ENCODE measurements at regions not wholly inside any gene's neighbourhood (a gene's known extent, or its start where the extent isn't known, plus 50 kb on each side); places are given as distances from the start of the nearest gene placed in this dataset.

DNA sequence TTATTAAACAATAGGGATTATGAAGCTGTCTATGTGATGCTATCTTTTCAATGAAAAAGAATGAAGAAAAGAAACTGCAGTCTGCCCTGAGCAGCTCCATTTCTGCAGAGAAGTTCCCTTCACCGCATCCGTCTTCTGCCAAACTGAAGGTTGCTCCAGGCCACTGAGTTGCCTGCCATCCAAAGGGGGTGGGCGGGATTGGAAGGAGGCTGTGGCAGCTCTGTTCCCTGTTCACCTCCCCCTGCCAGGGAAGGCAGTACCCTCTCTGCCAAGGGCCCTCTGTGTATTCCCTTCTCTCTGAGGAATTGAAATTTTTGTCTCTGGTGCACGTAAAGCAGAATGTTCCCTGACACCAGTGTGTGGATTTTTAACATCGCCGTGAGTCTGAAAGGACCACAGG lies 243.1 kb upstream of the GHITM start:
- H3K4me1 ChIP-seq, result no peaks in the 10 kb centered on the region
- 78 to 96% methylated on average over 5 of the region's 6 CpGs for WGBS, 2 donors (ENCODE audit: low coverage in 1 of 2)

DNA sequence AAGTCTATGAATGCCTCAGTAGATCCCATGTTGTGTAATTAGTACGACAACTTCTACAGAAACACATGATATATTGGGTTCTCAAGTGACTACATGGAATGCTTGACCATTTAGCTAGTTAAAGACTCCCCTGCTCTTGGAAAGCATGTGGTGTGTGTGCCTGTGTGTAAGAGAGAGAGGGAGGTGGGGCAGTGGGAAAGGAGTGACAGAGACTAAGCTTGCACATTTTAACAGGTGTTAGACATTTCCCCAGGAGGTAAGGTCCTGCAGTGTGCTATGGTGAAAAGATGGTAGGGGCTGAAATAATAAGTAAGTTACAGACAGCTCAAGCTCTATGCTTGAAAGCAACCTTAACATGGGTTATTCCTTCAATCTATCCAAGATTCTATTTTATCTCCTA lies 241.7 kb upstream of the GHITM start:
- H3K27me3 ChIP-seq, result no peaks in the 10 kb centered on the region
- no peak for ATAC-seq
- H3K36me3 ChIP-seq, result no peaks in the 10 kb centered on the region
- H3K27ac ChIP-seq, result no peak overlapping the region
- no peaks in the 10 kb centered on the region for H3K4me1 ChIP-seq
- H3K9me3 ChIP-seq, result peaks cover 0 to 4% (median 0%) of the 10 kb centered on the region in 3 donors
- H3K4me3 ChIP-seq, result no peak overlapping the region
- 63 to 79% methylated on average over 1 of the region's 1 CpG for WGBS, 2 donors (ENCODE audit: low coverage in 1 of 2)
- TF ChIP-seq EP300 (IDR thresholded peaks at IDR 0.05), result no peak
- no peak for TF ChIP-seq POLR2AphosphoS5 (IDR thresholded peaks at IDR 0.05)
- TF ChIP-seq, protein P1, sequence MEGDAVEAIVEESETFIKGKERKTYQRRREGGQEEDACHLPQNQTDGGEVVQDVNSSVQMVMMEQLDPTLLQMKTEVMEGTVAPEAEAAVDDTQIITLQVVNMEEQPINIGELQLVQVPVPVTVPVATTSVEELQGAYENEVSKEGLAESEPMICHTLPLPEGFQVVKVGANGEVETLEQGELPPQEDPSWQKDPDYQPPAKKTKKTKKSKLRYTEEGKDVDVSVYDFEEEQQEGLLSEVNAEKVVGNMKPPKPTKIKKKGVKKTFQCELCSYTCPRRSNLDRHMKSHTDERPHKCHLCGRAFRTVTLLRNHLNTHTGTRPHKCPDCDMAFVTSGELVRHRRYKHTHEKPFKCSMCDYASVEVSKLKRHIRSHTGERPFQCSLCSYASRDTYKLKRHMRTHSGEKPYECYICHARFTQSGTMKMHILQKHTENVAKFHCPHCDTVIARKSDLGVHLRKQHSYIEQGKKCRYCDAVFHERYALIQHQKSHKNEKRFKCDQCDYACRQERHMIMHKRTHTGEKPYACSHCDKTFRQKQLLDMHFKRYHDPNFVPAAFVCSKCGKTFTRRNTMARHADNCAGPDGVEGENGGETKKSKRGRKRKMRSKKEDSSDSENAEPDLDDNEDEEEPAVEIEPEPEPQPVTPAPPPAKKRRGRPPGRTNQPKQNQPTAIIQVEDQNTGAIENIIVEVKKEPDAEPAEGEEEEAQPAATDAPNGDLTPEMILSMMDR (IDR thresholded peaks at IDR 0.05), result no peak
- TF ChIP-seq POLR2A (IDR thresholded peaks at IDR 0.05), result no peak

More for the DNA sequence above, 243.1 kb upstream of the GHITM start:
- Histone ChIP-seq H3K36me3 (no peaks in the 10 kb centered on the region), H3K9me3 (no peaks in the 10 kb centered on the region), H3K4me3 (no peak overlapping the region), H3K27ac (no peak overlapping the region), H3K27me3 (no peaks in the 10 kb centered on the region)
- ATAC-seq, result no peak
- no peak for TF ChIP-seq POLR2AphosphoS5 (IDR thresholded peaks at IDR 0.05)

DNA sequence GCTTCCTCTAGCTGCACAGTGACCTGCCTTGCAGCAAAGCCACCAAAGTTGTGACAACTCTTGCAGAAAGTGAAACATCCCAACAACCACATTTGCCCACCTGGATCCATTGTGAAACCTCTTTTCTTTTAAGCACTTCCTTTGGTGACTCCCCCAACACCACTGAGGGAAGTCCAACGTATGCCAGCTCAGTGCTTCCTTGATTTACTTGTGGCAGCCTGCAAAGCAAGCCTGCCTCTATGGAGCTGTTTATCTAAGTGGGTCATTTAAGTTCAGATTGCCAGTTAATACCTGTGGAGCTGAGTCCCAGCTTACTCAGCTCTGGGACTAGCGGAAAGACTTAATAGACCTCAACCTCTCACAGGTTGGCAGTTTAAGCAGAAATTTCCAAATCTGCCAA lies 230.8 kb upstream of the GHITM start:
- H3K9me3 ChIP-seq, result no peaks in the 10 kb centered on the region
- no peaks in the 10 kb centered on the region for H3K4me1 ChIP-seq
- H3K27ac ChIP-seq, result no peak overlapping the region
- H3K36me3 ChIP-seq, result no peaks in the 10 kb centered on the region
- no peaks in the 10 kb centered on the region for H3K27me3 ChIP-seq
- WGBS, 2 donors (ENCODE audit: low coverage in 1 of 2), result 50 to 60% methylated on average over 1 of the region's 2 CpGs
- no peak overlapping the region for H3K4me3 ChIP-seq
- TF ChIP-seq, protein P1 (IDR thresholded peaks at IDR 0.05), result no peak
- TF ChIP-seq EP300 (IDR thresholded peaks at IDR 0.05) (no peak), POLR2AphosphoS5 (IDR thresholded peaks at IDR 0.05) (no peak), POLR2A (IDR thresholded peaks at IDR 0.05) (no peak)
- no peak for ATAC-seq

DNA sequence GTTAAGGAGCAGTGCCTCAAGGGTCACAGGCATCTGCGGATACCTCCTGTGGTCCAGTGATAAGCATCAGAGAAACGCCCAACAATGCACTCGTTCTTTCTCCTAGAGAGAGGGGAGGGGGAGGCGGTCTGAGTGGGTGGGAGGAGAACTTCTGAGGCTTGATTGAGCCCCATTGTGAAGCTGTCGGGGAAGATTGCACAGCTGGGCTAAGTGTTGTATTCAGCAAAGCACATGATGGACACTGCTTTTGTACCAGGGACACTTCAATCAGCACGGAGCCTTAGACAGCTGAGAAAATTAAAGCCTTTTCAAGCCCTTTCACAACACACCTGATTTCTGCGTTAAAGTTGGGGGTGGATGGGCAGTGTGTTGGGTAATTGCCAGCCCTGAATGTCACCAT lies 230.3 kb upstream of the GHITM start:
- no peak for ATAC-seq
- Histone ChIP-seq H3K27ac (no peak overlapping the region), H3K36me3 (no peaks in the 10 kb centered on the region), H3K4me3 (no peak overlapping the region), H3K4me1 (no peaks in the 10 kb centered on the region), H3K9me3 (no peaks in the 10 kb centered on the region), H3K27me3 (no peaks in the 10 kb centered on the region)
- 38 to 39% methylated on average over 6 of the region's 7 CpGs for WGBS, 2 donors (ENCODE audit: low coverage in 1 of 2)
- no peak for TF ChIP-seq POLR2A (IDR thresholded peaks at IDR 0.05)
- TF ChIP-seq, protein P1 (IDR thresholded peaks at IDR 0.05), result no peak
- TF ChIP-seq POLR2AphosphoS5 (IDR thresholded peaks at IDR 0.05), result no peak
- TF ChIP-seq EP300 (IDR thresholded peaks at IDR 0.05), result no peak

DNA sequence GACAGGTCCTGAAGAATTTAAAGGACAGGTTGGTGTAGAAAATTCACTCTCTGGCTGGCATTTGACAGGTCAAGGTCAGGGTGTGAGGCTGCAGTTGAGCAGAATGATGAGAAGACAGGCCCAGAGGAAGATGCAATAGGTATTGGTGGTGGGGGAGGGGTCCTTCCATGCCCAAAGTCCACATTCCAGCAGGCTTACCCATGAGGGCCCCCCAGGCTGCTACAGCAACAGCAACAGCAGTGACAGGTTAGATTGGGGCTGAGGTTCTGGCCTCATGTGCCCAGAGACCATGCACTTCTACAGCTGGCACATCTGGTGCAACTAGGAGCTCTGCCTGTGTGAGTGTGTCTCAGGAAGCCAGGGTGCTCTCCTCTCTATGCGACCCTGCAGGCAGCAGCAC lies 223.5 kb upstream of the GHITM start:
- Histone ChIP-seq H3K27me3 (peaks cover 4% of the 10 kb centered on the region), H3K4me3 (no peak overlapping the region), H3K4me1 (peaks cover 0 to 8% (median 0%) of the 10 kb centered on the region in 3 donors), H3K27ac (no peak overlapping the region), H3K9me3 (no peaks in the 10 kb centered on the region), H3K36me3 (no peaks in the 10 kb centered on the region)
- WGBS, 2 donors (ENCODE audit: low coverage in 1 of 2), result no CpG with 5 or more reads among the region's 1 CpG
- TF ChIP-seq POLR2AphosphoS5 (IDR thresholded peaks at IDR 0.05) (no peak), POLR2A (IDR thresholded peaks at IDR 0.05) (no peak), EP300 (IDR thresholded peaks at IDR 0.05) (no peak)
- TF ChIP-seq, protein P1 (IDR thresholded peaks at IDR 0.05), result no peak
- ATAC-seq, result no peak
